Stomach (tissue), 8 donors: ENCODE measurements at regions not wholly inside any gene's neighbourhood (a gene's known extent, or its start where the extent isn't known, plus 50 kb on each side); places are given as distances from the start of the nearest gene placed in this dataset.

ENCODE experiments used
- DNase-seq, 2 donors: peaks; one replicate each; pipeline versions ENCODE4 v3.0.0 to v3.0.0-alpha.2; 2013 to 2019
- H3K27ac ChIP-seq, 5 donors: fragments of 200-600 bp in 4 of 5; sonication (generic) in 4 of 5; one replicate each; pipeline ENCODE4 v1.5.1; 2013 to 2019; ENCODE audit warnings: mild to moderate bottlenecking in 1 of 5, moderate library complexity in 1 of 5
- H3K27me3 ChIP-seq, 3 donors: fragments of 200-600 bp; sonication (generic); one replicate each; pipeline ENCODE4 v1.5.1; 2017 to 2019; ENCODE audit warnings: mixed run types in 1 of 3
- H3K36me3 ChIP-seq, 4 donors: fragments of 200-600 bp; sonication (generic); 1 replicate in 3 of 4; 2 replicates in 1 of 4; pipeline ENCODE4 v1.5.1; 2016 to 2019
- H3K4me1 ChIP-seq, 4 donors: fragments of 200-600 bp; sonication (generic); one replicate each; pipeline ENCODE4 v1.5.1; 2016 to 2019
- H3K4me3 ChIP-seq, 4 donors: fragments of 200-600 bp; sonication (generic) in 3 of 4; one replicate each; pipeline ENCODE4 v1.5.1; 2016 to 2019; ENCODE audit warnings: mild to moderate bottlenecking in 1 of 4
- H3K9me3 ChIP-seq, 4 donors: fragments of 200-600 bp; sonication (generic); one replicate each; pipeline ENCODE4 v1.5.1; 2016 to 2019
- EP300 ChIP-seq: sonication (generic); formaldehyde crosslinking; IDR thresholded peaks from one replicate; pipeline ENCODE4 v1.6.1; 2017; ENCODE audit warnings: antibody characterized with exemption
- POLR2A ChIP-seq, 4 donors: fragments of 450-650 bp; IDR thresholded peaks; one replicate each; pipeline ENCODE4 v1.6.1; 2016; ENCODE audit warnings: antibody characterized with exemption in 4 of 4, control low read depth in 2 of 4, mild to moderate bottlenecking in 1 of 4, moderate library complexity in 1 of 4
- POLR2AphosphoS5 ChIP-seq, 3 donors: sonication (generic); formaldehyde crosslinking; IDR thresholded peaks; one replicate each; pipeline ENCODE4 v1.6.1; 2016; ENCODE audit warnings: antibody characterized with exemption in 3 of 3
- WGBS, 5 donors: extraction: QIAGEN DNeasy Blood & Tissue Kit in 3 of 5; methylation state at CpG; one replicate each; pipeline versions ENCODE4 v1.1.5 to v1.1.7; 2013 to 2018; 5-methylcytosine and 5-hydroxymethylcytosine counted together
- intact Hi-C: fragments of 100-400 bp; cut with DNase I; formaldehyde crosslinking; loops from one replicate; pipeline ENCODE4 v1.15.1; 2023; ENCODE audit warnings: low total_unique reads
- TF ChIP-seq, protein P1 (sequence below), 7 experiments: fragments of 450-650 bp in 4 of 7; fragments of 200-600 bp in 3 of 7; sonication (generic) in 3 of 7; IDR thresholded peaks; one replicate each; pipeline ENCODE4 v1.5.1; 2016 to 2019; ENCODE audit warnings: antibody characterized with exemption in 7 of 7, control low read depth in 2 of 7, mild to moderate bottlenecking in 1 of 7
- donor health status: healthy with polysubstance abuse.
- donor health status: Bipolar disorder and iron deficiency.
- donor health status: healthy.

DNA sequence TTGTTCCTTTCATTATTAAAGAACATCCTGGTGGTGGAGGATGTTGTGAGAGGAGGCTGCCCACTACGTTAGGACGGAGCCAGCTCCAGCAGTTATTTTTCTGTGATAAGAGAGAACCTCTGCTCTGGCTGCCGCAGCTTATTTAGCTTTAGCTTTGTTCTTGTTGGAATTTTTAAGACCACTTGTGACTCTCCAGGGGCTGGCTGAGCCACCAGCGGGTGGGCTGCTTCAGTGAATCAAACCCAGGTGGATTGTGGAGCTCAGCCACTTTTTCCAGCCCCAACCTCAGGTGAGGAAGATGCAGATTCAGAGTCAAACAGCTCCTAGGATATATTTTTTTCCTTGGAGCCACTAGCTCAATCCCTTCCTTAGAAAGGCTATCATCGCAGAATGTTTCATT lies 83.1 kb upstream of the CTTNBP2NL start:
- TF ChIP-seq POLR2A (IDR thresholded peaks at IDR 0.05) (no peak), EP300 (no peak), POLR2AphosphoS5 (IDR thresholded peaks at IDR 0.05) (no peak)
- TF ChIP-seq, protein P1, sequence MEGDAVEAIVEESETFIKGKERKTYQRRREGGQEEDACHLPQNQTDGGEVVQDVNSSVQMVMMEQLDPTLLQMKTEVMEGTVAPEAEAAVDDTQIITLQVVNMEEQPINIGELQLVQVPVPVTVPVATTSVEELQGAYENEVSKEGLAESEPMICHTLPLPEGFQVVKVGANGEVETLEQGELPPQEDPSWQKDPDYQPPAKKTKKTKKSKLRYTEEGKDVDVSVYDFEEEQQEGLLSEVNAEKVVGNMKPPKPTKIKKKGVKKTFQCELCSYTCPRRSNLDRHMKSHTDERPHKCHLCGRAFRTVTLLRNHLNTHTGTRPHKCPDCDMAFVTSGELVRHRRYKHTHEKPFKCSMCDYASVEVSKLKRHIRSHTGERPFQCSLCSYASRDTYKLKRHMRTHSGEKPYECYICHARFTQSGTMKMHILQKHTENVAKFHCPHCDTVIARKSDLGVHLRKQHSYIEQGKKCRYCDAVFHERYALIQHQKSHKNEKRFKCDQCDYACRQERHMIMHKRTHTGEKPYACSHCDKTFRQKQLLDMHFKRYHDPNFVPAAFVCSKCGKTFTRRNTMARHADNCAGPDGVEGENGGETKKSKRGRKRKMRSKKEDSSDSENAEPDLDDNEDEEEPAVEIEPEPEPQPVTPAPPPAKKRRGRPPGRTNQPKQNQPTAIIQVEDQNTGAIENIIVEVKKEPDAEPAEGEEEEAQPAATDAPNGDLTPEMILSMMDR (IDR thresholded peaks at IDR 0.05): no peak
- no peak overlapping the region for H3K4me3 ChIP-seq
- intact Hi-C loops: no loop called here

DNA sequence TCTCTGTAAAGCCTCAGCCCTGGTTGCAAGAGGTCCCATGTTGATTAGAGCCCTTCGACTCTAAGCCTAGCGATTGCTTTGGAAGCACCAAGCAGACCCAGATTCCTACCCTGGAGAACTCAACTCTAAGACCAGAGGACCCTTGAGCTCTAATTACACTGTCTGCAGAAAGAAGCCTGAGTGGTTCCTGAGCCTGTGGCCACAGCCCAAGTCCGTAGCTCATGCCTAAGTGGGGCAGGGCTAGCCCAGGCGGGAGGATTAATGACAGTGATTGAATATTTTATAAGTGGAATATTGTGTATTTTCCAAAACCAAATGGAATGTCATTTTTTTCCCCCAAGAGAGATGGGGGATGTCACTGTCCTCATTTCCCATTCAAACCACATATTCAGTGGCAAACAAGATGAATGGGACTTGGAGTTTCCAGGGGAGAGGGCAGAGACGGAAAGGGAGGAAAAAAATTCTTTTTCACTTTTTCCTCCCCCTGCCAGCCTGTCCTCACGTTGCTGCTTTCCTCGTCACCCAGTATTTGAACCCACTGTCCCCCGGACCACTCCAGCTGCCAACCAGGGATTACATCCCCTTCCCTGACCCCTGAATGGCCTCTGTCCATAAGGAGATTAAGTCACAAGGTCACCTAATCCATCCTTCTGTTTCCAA lies 79.6 kb upstream of the CTTNBP2NL start:
- no peak overlapping the region for H3K4me3 ChIP-seq
- intact Hi-C loops: no loop called here
- H3K4me1 ChIP-seq: peaks cover 0 to 30% (median 14%) of the 10 kb centered on the region in 4 donors
- no peaks in the 10 kb centered on the region for H3K9me3 ChIP-seq
- peak overlapping the region in 4 of 5 donors; percentile 10 to 77 (median 68) for H3K27ac ChIP-seq
- peaks cover 0 to 5% (median 4%) of the 10 kb centered on the region in 3 donors for H3K27me3 ChIP-seq
- DNase-seq: peak in 1 of 2 donors; percentile 34
- TF ChIP-seq POLR2AphosphoS5 (IDR thresholded peaks at IDR 0.05) (no peak), POLR2A (IDR thresholded peaks at IDR 0.05) (no peak), EP300 (no peak)
- TF ChIP-seq, protein P1 (IDR thresholded peaks at IDR 0.05): no peak
- H3K36me3 ChIP-seq: no peaks in the 10 kb centered on the region
- WGBS, 5 donors: 55 to 68% (median 65%) methylated on average over 8 of the region's 8 CpGs

More for the DNA sequence above, 83.1 kb upstream of the CTTNBP2NL start:
- Histone ChIP-seq H3K27me3 (peaks cover 0 to 4% (median 0%) of the 10 kb centered on the region in 3 donors), H3K9me3 (no peaks in the 10 kb centered on the region), H3K27ac (no peak overlapping the region), H3K4me1 (peaks cover 0 to 22% (median 8%) of the 10 kb centered on the region in 4 donors), H3K36me3 (no peaks in the 10 kb centered on the region)
- DNase-seq: no peak
- 58 to 67% (median 63%) methylated on average over 5 of the region's 5 CpGs for WGBS, 5 donors

DNA sequence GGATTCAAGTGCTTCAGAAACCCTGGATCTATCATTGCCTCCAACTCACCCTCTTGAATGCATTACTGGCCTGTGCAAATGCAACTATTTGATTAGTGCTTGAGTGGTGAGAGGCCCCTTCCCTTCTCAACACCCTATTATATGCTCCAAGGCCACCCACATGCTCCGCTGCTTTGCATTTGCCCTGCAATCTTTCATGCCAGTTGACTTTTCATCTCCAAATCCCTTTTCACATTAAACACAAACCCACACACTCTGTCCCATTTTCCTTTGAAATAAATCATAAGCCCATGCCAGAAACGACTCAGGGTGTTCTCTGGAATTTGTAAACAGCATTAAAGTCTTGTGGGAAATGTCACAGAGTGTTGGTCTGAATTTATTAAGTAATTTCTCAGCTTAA lies 78.9 kb upstream of the CTTNBP2NL start:
- TF ChIP-seq, protein P1 (IDR thresholded peaks at IDR 0.05): no peak
- peak in 1 of 3 donors; percentile 31 for TF ChIP-seq POLR2AphosphoS5 (IDR thresholded peaks at IDR 0.05)
- Histone ChIP-seq H3K27me3 (peaks cover 0 to 9% (median 4%) of the 10 kb centered on the region in 3 donors), H3K9me3 (no peaks in the 10 kb centered on the region), H3K4me3 (no peak overlapping the region), H3K4me1 (peaks cover 0 to 30% (median 14%) of the 10 kb centered on the region in 4 donors), H3K27ac (peak overlapping the region in 4 of 5 donors; percentile 10 to 77 (median 68)), H3K36me3 (no peaks in the 10 kb centered on the region)
- intact Hi-C loops: no loop called here
- peak in 1 of 2 donors; percentile 68 for DNase-seq
- WGBS, 5 donors: 24 to 37% (median 34%) methylated on average over 2 of the region's 2 CpGs

DNA sequence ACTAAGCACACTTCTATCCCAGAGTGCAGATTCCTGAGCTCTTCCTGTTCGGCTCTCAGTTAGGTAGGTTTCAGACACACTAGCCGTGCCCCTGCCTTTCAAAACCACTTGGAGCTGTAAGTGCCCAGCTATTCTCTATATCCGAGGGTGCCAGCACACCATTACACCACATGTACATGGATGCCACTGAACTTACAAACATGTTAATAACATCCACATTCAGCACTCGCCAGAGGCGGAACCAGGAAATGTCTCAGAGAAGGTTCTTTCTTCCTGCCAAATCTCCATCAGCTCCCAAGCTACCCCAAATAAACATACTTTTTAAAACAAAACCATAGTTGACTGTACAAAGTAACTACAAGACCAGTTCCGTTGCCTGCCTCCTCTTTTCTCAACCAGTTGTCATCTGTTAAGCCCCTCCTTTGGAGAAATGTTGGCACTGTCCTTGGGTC lies 78.4 kb upstream of the CTTNBP2NL start:
- H3K4me1 ChIP-seq: peaks cover 0 to 30% (median 14%) of the 10 kb centered on the region in 4 donors

DNA sequence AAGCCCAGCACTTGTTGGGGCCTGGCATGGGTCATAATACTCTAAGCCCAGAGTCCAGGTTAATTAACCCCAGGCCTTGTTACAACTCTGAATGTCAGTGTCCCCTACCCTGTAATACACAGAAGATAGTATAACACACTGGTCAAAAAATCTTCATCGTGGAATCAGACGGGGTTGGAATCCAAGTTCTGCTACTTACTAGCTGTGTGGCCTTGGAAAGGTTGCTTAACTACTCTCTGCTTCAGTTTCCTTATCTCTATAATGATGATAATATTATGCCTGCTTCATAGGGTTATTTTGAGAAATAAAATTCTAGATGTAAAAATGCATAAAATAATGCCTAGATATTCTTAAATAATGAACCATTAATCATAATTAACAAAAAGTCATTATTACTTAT lies 77.8 kb upstream of the CTTNBP2NL start:
- H3K9me3 ChIP-seq: no peaks in the 10 kb centered on the region
- TF ChIP-seq, protein P1 (IDR thresholded peaks at IDR 0.05): no peak
- TF ChIP-seq EP300: no peak
- no peak for TF ChIP-seq POLR2A (IDR thresholded peaks at IDR 0.05)
- no peak for TF ChIP-seq POLR2AphosphoS5 (IDR thresholded peaks at IDR 0.05)
- H3K27me3 ChIP-seq: peaks cover 0 to 9% (median 4%) of the 10 kb centered on the region in 3 donors
- no peaks in the 10 kb centered on the region for H3K36me3 ChIP-seq
- no peak overlapping the region for H3K4me3 ChIP-seq
- 61 to 84% (median 78%) methylated on average over 2 of the region's 2 CpGs for WGBS, 5 donors
- no peak for DNase-seq
- intact Hi-C loops: no loop called here
- H3K27ac ChIP-seq: peak overlapping the region in 4 of 5 donors; percentile 10 to 77 (median 68)
- peaks cover 0 to 30% (median 14%) of the 10 kb centered on the region in 4 donors for H3K4me1 ChIP-seq

More for the DNA sequence above, 78.4 kb upstream of the CTTNBP2NL start:
- DNase-seq: peak in 1 of 2 donors; percentile 57
- Histone ChIP-seq H3K4me3 (no peak overlapping the region), H3K36me3 (no peaks in the 10 kb centered on the region), H3K27ac (peak overlapping the region in 4 of 5 donors; percentile 10 to 77 (median 68)), H3K9me3 (no peaks in the 10 kb centered on the region), H3K27me3 (peaks cover 0 to 9% (median 4%) of the 10 kb centered on the region in 3 donors)
- 41 to 63% (median 51%) methylated on average over 6 of the region's 6 CpGs for WGBS, 5 donors
- no peak for TF ChIP-seq POLR2AphosphoS5 (IDR thresholded peaks at IDR 0.05)
- no peak for TF ChIP-seq POLR2A (IDR thresholded peaks at IDR 0.05)
- no peak for TF ChIP-seq EP300
- intact Hi-C loops: no loop called here
